IPS-NIHi7 (cell line): ENCODE measurements at regions not wholly inside any gene's neighbourhood (a gene's known extent, or its start where the extent isn't known, plus 50 kb on each side); places are given as distances from the start of the nearest gene placed in this dataset.
A peak's percentile ranks its signal among the peaks of the same experiment; 100 is the strongest.
"Not testable (repeated sequence)": the region's sequence is repeated elsewhere in the genome, so short reads cannot be mapped to it uniquely, and the experiment has no call there.

Source experiments
- DNase-seq: peaks from one replicate; pipeline ENCODE4 v3.0.0; 2012; ENCODE audit warnings: mixed read lengths; ENCODE audit errors: extremely low spot score

- DNase-seq, result peak; percentile 5
Observed at GRCh38 chrX:465418-466215, 78.9 kb upstream of the PPP2R3B start.

- DNase-seq, result not testable (repeated sequence)
Observed at GRCh38 chrX:466836-467235, 80.1 kb upstream of the PPP2R3B start.

- DNase-seq, result not testable (repeated sequence)
Observed at GRCh38 chrX:467686-468085, 81.0 kb upstream of the PPP2R3B start.

GRCh38 chrX:468979-469378, 82.3 kb upstream of the PPP2R3B start:
- no peak for DNase-seq

- DNase-seq, result no peak
Observed at GRCh38 chrX:470686-471085, 84.0 kb upstream of the PPP2R3B start.

- no peak for DNase-seq
Observed at GRCh38 chrX:471281-471680, 84.6 kb upstream of the PPP2R3B start.

- DNase-seq, result not testable (repeated sequence)
Observed at GRCh38 chrX:472275-472674, 85.6 kb upstream of the PPP2R3B start.

- no peak for DNase-seq
Observed at GRCh38 chrX:475926-476723, 89.4 kb upstream of the PPP2R3B start.

- no peak for DNase-seq
Observed at GRCh38 chrX:476724-477075, 90.0 kb upstream of the PPP2R3B start.

GRCh38 chrX:477441-478012, 90.8 kb upstream of the PPP2R3B start:
- no peak for DNase-seq

- no peak for DNase-seq
Observed at GRCh38 chrX:479273-479981, 92.7 kb upstream of the PPP2R3B start.

GRCh38 chrX:480861-481417, 94.2 kb upstream of the PPP2R3B start:
- DNase-seq, result no peak

GRCh38 chrX:482192-482701, 95.5 kb upstream of the PPP2R3B start:
- no peak for DNase-seq

- no peak for DNase-seq
Observed at GRCh38 chrX:482702-483203, 96.0 kb upstream of the PPP2R3B start.

GRCh38 chrX:485368-485767, 98.7 kb upstream of the PPP2R3B start:
- DNase-seq, result no peak

GRCh38 chrX:486325-486724, 99.6 kb upstream of the PPP2R3B start:
- DNase-seq, result no peak

- DNase-seq, result no peak
Observed at GRCh38 chrX:487836-488235, 101.1 kb upstream of the PPP2R3B start.

GRCh38 chrX:489820-490219, 103.1 kb upstream of the PPP2R3B start:
- no peak for DNase-seq

GRCh38 chrX:497186-498014, 110.7 kb upstream of the PPP2R3B start:
- DNase-seq, result no peak

- DNase-seq, result not testable (repeated sequence)
Observed at GRCh38 chrX:498901-499300, 112.2 kb upstream of the PPP2R3B start.
